GM19035 (cell line): ENCODE measurements at regions not wholly inside any gene's neighbourhood (a gene's known extent, or its start where the extent isn't known, plus 50 kb on each side); places are given as distances from the start of the nearest gene placed in this dataset.
"Not testable (repeated sequence)": the region's sequence is repeated elsewhere in the genome, so short reads cannot be mapped to it uniquely, and the experiment has no call there.

Experiments
- ATAC-seq: cut with Tn5 transposase; IDR thresholded peaks from one replicate; pipeline ENCODE4 v1.9.1; 2021; ENCODE audit not compliant: unreplicated experiment

- peak; percentile 62 for ATAC-seq
These were observed 430.7 kb upstream of the CBLB start for GRCh38 chr3:106299300-106300098.

DNA sequence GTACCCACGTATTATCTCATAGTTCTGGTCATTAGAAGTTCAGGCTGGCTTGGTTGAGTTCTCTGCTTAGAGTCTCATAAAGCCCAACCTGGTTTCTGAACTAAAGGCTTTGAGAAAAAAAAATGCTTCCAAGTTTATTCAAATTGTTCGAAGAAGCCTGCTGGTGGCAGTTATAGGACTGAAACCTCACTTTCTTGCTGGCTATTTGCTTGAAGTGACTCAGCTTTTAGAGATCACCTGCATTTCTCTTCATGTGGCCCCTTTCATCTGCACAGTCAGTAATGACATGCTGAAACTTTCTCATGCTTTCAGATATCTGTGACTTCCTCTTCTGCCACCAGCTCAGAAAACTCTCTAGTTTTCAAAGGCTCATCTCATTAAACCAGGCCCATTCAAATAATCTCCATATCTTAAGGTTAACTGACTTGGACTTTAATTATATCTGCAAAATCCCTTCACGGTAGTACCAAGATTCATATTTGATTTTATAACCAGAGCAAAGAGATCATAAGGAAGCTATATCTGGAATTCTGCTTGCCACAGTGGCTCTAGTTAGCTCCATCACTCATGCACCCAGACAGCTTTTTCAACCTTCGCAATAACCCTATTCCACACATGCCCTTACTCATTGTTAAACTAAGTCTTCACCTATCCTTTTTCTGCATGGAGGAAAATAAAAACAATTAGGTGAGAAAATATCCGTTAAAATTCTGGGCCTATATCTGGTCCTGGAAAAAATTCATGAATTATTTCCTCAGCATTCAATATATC is 433.8 kb upstream of the CBLB start:
- ATAC-seq: peak; percentile 90

- ATAC-seq: no peak
These were observed 435.0 kb upstream of the CBLB start for GRCh38 chr3:106303766-106304165.

DNA sequence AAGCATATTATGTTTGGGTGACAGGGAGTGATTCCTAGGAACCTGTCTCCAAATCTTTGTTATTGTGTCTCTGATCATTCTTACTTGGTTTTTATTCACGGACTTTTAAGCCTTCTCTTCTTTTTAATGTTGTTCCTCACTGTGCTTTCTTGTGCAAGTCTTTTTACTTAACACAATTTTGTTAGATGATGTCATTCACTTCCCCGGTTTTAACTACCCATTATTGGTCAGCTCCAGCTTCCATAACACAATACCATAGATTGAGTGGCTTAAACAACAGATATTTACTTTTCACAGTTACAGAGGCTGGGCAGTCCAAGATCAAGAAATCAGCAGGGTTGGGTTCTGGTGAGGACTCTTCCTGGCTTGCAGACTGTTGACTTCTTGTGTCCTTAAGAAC is 436.3 kb upstream of the CBLB start:
- no peak for ATAC-seq

GRCh38 chr3:106305882-106306435 is 437.1 kb upstream of the CBLB start:
- ATAC-seq: no peak

GRCh38 chr3:106309274-106309673 is 440.5 kb upstream of the CBLB start:
- ATAC-seq: no peak

DNA sequence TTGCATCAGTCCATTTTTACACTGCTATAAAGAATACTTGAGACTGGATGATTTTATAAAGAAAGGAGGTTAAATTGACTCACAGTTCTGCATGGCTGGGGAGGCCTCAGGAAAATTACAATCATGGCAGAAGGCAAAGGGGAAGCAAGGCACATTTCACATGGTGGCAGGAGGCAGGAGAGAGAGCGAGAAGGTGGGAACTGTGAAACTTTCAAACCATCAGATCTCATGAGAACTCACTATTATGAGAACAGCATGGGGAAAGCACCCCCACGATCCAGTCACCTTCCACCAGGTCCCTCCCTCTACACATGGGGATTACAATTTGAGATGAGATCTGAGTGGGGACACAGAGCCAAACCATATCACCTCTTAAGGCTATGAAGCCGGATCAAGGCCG is 441.0 kb upstream of the CBLB start:
- not testable (repeated sequence) for ATAC-seq

- ATAC-seq: no peak
These were observed 448.6 kb upstream of the CBLB start for GRCh38 chr3:106317141-106318055.

DNA sequence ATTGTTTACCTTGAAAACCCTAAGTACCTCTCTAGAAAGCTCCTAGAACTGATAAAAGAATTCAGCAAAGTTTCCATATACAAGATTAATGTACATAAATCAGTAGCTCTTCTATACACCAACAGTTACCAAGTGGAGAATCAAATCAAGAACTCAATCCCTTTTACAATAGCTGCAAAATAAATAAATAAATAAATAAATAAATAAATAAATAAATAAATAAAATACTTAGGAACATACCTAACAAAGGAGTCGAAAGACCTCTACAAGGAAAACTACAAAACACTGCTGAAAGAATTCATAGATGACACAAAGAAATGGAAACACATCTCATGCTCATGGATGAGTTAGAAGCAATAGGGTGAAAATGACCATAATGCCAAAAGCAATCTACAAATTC is 452.6 kb upstream of the CBLB start:
- ATAC-seq: not testable (repeated sequence)

DNA sequence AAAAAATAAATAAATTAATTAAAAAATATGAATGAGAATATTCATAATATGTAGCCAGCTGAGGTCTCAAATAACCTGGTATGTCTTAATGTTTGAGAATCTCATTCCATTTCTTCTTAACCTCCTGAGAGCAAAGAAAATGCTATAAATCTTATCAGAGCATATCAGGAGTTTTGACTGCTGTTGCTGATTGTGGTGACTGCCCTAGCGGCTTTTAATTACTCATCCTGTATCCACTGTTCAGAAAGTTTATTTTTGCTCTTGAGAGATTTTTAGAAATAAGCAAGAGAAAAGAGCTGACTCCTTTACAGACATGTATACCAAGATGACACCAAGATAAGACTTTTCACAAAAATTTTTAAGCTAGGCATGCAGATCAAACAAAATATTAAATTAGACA is 454.8 kb upstream of the CBLB start:
- no peak for ATAC-seq

- ATAC-seq: no peak
These were observed 458.3 kb upstream of the CBLB start for GRCh38 chr3:106326941-106327695.

- no peak for ATAC-seq
These were observed 458.8 kb upstream of the CBLB start for GRCh38 chr3:106327696-106328025.

GRCh38 chr3:106328224-106328623 is 459.4 kb upstream of the CBLB start:
- no peak for ATAC-seq

- no peak for ATAC-seq
These were observed 460.7 kb upstream of the CBLB start for GRCh38 chr3:106329521-106329920.

- ATAC-seq: no peak
These were observed 462.8 kb upstream of the CBLB start for GRCh38 chr3:106331636-106332035.

DNA sequence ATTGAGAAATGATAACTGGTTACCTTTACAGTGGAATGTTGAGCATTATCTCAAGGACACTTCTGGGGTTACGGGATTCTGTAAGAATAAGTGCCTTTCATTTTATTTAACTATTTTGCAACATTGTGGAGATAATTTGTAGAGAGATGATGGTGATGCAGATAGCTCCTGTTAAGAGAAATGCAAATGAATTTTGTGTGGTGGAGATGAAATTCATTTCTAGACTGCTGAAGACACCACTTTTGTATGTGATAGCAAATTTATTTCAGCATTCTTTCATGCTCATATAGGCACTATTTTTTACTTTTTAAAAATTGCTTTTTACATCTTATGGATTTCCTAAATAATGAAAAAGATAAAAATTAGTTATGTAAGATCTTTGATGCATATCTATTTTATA is 463.3 kb upstream of the CBLB start:
- no peak for ATAC-seq

DNA sequence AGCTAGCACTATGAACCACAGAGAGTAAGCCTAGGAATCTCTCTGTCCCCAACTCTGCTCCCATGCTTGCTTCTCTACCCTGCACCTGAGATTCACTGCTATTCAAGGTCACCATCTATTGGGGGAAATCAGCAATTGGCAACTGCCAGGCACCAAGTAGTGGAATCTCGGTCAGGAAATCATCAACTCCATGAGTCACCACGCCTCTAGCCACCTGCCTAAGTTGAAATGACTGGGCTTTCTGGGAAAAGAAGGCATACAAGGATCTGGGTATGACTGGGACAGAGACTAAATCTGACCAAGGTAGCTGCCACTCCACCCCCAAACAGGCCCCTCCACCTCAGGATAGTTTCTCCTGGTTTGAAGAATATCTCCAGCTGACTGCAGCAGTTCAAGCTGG is 464.1 kb upstream of the CBLB start:
- no peak for ATAC-seq

GRCh38 chr3:106333911-106334618 is 465.3 kb upstream of the CBLB start:
- ATAC-seq: peak; percentile 56

- ATAC-seq: no peak
These were observed 467.8 kb upstream of the CBLB start for GRCh38 chr3:106336619-106337018.

- no peak for ATAC-seq
These were observed 468.3 kb upstream of the CBLB start for GRCh38 chr3:106337116-106337515.
